ENCODE measurements at regions not wholly inside any gene's neighbourhood (a gene's known extent, or its start where the extent isn't known, plus 50 kb on each side); places are given as distances from the start of the nearest gene placed in this dataset.

GRCh38 chr6:98142839-98143238 lies 691.5 kb upstream of the POU3F2 start:
- DNase-seq (ENCODE audit: low spot score), result no peak

GRCh38 chr6:98146656-98147055 lies 687.7 kb upstream of the POU3F2 start:
- no peak for DNase-seq (ENCODE audit: low spot score)

GRCh38 chr6:98156580-98156979 lies 677.8 kb upstream of the POU3F2 start:
- no peak for DNase-seq (ENCODE audit: low spot score)

- DNase-seq (ENCODE audit: low spot score), result no peak
These were observed 654.8 kb upstream of the POU3F2 start for GRCh38 chr6:98179606-98180005.

GRCh38 chr6:98200084-98200483 lies 634.3 kb upstream of the POU3F2 start:
- no peak for DNase-seq (ENCODE audit: low spot score)

GRCh38 chr6:98203170-98203806 lies 631.1 kb upstream of the POU3F2 start:
- DNase-seq (ENCODE audit: low spot score), result no peak

- DNase-seq (ENCODE audit: low spot score), result no peak
These were observed 621.9 kb upstream of the POU3F2 start for GRCh38 chr6:98212468-98212867.

GRCh38 chr6:98215531-98215930 lies 618.8 kb upstream of the POU3F2 start:
- no peak for DNase-seq (ENCODE audit: low spot score)

- no peak for DNase-seq (ENCODE audit: low spot score)
These were observed 604.1 kb upstream of the POU3F2 start for GRCh38 chr6:98230250-98230649.

GRCh38 chr6:98239057-98239456 lies 595.3 kb upstream of the POU3F2 start:
- DNase-seq (ENCODE audit: low spot score), result no peak

GRCh38 chr6:98241630-98242029 lies 592.7 kb upstream of the POU3F2 start:
- DNase-seq (ENCODE audit: low spot score), result no peak

GRCh38 chr6:98254624-98255023 lies 579.8 kb upstream of the POU3F2 start:
- no peak for DNase-seq (ENCODE audit: low spot score)

- no peak for DNase-seq (ENCODE audit: low spot score)
These were observed 574.0 kb upstream of the POU3F2 start for GRCh38 chr6:98260382-98260781.

GRCh38 chr6:98272060-98272459 lies 562.3 kb upstream of the POU3F2 start:
- DNase-seq (ENCODE audit: low spot score), result no peak

- DNase-seq (ENCODE audit: low spot score), result no peak
These were observed 559.7 kb upstream of the POU3F2 start for GRCh38 chr6:98274691-98275090.

GRCh38 chr6:98280492-98280891 lies 553.9 kb upstream of the POU3F2 start:
- no peak for DNase-seq (ENCODE audit: low spot score)

GRCh38 chr6:98286620-98287019 lies 547.8 kb upstream of the POU3F2 start:
- no peak for DNase-seq (ENCODE audit: low spot score)

GRCh38 chr6:98287876-98288275 lies 546.5 kb upstream of the POU3F2 start:
- DNase-seq (ENCODE audit: low spot score), result no peak

- DNase-seq (ENCODE audit: low spot score), result no peak
These were observed 541.6 kb upstream of the POU3F2 start for GRCh38 chr6:98292810-98293209.

GRCh38 chr6:98295515-98296175 lies 538.7 kb upstream of the POU3F2 start:
- no peak for DNase-seq (ENCODE audit: low spot score)

- DNase-seq (ENCODE audit: low spot score), result no peak
These were observed 525.8 kb upstream of the POU3F2 start for GRCh38 chr6:98308564-98308963.

- DNase-seq (ENCODE audit: low spot score), result no peak
These were observed 523.9 kb upstream of the POU3F2 start for GRCh38 chr6:98310443-98310842.

GRCh38 chr6:98323605-98324004 lies 510.8 kb upstream of the POU3F2 start:
- DNase-seq (ENCODE audit: low spot score), result no peak

GRCh38 chr6:98324446-98324845 lies 509.9 kb upstream of the POU3F2 start:
- DNase-seq (ENCODE audit: low spot score), result no peak
